K562 (cell line): ENCODE measurements at regions not wholly inside any gene's neighbourhood (a gene's known extent, or its start where the extent isn't known, plus 50 kb on each side); places are given as distances from the start of the nearest gene placed in this dataset.

Source experiments
- BACH1 ChIP-seq: fragments of 200-800 bp; sonication (Bioruptor generic); IDR thresholded peaks from 2 replicates; pipeline ENCODE4 v1.6.1; 2016; ENCODE audit warnings: missing genetic modification characterization, missing compliant biosample characterization
- CCAR2 ChIP-seq: fragments of 200-400 bp; formaldehyde crosslinking; IDR thresholded peaks from 2 replicates; pipeline ENCODE4 v1.6.1; 2017; ENCODE audit warnings: mild to moderate bottlenecking, low read depth, low read length
- CREB3 ChIP-seq: fragments of 450-650 bp; conservative IDR thresholded peaks from 2 replicates; pipeline ENCODE4 v1.6.1; 2016; ENCODE audit warnings: missing genetic modification characterization, low read depth, mild to moderate bottlenecking, missing compliant biosample characterization, moderate library complexity
- ELF2 ChIP-seq: fragments of 250-450 bp; sonication (Bioruptor Pico); IDR thresholded peaks from 2 replicates; pipeline ENCODE4 v1.5.0; 2021; ENCODE audit warnings: mild to moderate bottlenecking
- EP300 ChIP-seq: IDR thresholded peaks from 2 replicates; pipeline ENCODE4 v1.6.1; 2012; ENCODE audit warnings: low read length, improper control_type of control experiment
- FOSL1 ChIP-seq: fragments of 200-800 bp; sonication (Bioruptor generic); conservative IDR thresholded peaks from 2 replicates; pipeline ENCODE4 v1.6.1; 2016; ENCODE audit warnings: missing genetic modification characterization, missing compliant biosample characterization
- MEIS2 ChIP-seq: fragments of 450-650 bp; IDR thresholded peaks from 2 replicates; pipeline ENCODE4 v1.6.1; 2014; ENCODE audit warnings: mild to moderate bottlenecking; ENCODE audit not compliant: partially characterized antibody
- NR2C1 ChIP-seq, 2 experiments: fragments of 450-650 bp; IDR thresholded peaks; 2 replicates each; pipeline ENCODE4 v1.6.1; 2017; ENCODE audit warnings: mild to moderate bottlenecking in 2 of 2, antibody characterized with exemption in 1 of 2, inconsistent platforms in 1 of 2, missing compliant biosample characterization in 1 of 2, missing genetic modification characterization in 1 of 2
- PYGO2 ChIP-seq: fragments of 450-650 bp; IDR thresholded peaks from 2 replicates; pipeline ENCODE4 v1.6.1; 2016; ENCODE audit warnings: mild to moderate bottlenecking, missing genetic modification characterization, moderate library complexity, missing compliant biosample characterization
- TCF3 ChIP-seq: sonication (generic); formaldehyde crosslinking; IDR thresholded peaks from 2 replicates; pipeline ENCODE4 v1.4.0; 2020; ENCODE audit warnings: mild to moderate bottlenecking, missing genetic modification reagents
- ZNF174 ChIP-seq: fragments of 250-450 bp; sonication (Bioruptor Pico); IDR thresholded peaks from 2 replicates; pipeline ENCODE4 v1.4.0; 2020; ENCODE audit warnings: mild to moderate bottlenecking
- ZNF239 ChIP-seq: fragments of 250-450 bp; sonication (Bioruptor Pico); IDR thresholded peaks from 2 replicates; pipeline ENCODE4 v1.4.0; 2020; ENCODE audit warnings: mild to moderate bottlenecking
- ZNF354B ChIP-seq: fragments of 250-450 bp; sonication (Bioruptor Pico); IDR thresholded peaks from 2 replicates; pipeline ENCODE4 v1.4.0; 2020
- ZNF75A ChIP-seq: fragments of 450-650 bp; formaldehyde crosslinking; IDR thresholded peaks from 2 replicates; pipeline ENCODE4 v1.4.0; 2020; ENCODE audit warnings: mild to moderate bottlenecking
- TF ChIP-seq, protein P1 (sequence below): sonication (generic); formaldehyde crosslinking; IDR thresholded peaks from 2 replicates; pipeline ENCODE4 v1.8.0; 2022; ENCODE audit warnings: missing genetic modification reagents, mild to moderate bottlenecking, borderline replicate concordance
- TF ChIP-seq, protein P2 (sequence below): fragments of 450-650 bp; conservative IDR thresholded peaks from 2 replicates; pipeline ENCODE4 v1.6.1; 2016; ENCODE audit warnings: missing genetic modification characterization, low read depth, mild to moderate bottlenecking, control low read depth, missing compliant biosample characterization
- TF ChIP-seq, protein P3 (sequence below): fragments of 200-800 bp; sonication (Bioruptor generic); IDR thresholded peaks from 2 replicates; pipeline ENCODE4 v1.6.1; 2017; ENCODE audit warnings: missing genetic modification characterization, missing compliant biosample characterization
- TF ChIP-seq, protein P4 (sequence below): fragments of 450-650 bp; IDR thresholded peaks from 2 replicates; pipeline ENCODE4 v1.6.1; 2017; ENCODE audit warnings: antibody characterized with exemption

DNA sequence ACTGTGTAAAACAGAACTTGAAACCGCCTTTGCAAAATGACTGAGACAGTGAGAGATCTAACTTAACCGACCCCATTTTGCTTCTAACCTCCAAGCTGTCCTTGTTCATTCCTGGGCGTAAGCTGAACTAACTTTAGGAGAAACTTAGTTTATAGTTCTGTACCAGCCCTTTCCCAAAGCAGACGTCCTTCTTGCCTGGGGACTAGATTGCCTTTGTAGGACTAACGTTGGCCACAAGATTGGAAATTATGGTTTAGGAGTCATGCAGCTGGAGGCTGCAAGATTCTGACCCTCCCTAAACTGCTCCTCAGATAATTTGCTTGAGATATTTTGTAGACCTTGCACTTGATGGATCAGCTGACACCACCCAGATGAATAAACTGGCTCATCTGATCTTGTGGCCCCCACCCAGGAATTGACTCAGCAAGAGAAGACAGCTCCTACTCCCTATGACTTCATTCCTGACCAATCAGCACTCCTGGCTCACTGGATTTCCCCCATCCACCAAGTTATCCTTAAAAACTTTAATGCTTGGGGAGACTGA lies 219.9 kb upstream of the PROK2 start (continued):
- TF ChIP-seq, protein P1, sequence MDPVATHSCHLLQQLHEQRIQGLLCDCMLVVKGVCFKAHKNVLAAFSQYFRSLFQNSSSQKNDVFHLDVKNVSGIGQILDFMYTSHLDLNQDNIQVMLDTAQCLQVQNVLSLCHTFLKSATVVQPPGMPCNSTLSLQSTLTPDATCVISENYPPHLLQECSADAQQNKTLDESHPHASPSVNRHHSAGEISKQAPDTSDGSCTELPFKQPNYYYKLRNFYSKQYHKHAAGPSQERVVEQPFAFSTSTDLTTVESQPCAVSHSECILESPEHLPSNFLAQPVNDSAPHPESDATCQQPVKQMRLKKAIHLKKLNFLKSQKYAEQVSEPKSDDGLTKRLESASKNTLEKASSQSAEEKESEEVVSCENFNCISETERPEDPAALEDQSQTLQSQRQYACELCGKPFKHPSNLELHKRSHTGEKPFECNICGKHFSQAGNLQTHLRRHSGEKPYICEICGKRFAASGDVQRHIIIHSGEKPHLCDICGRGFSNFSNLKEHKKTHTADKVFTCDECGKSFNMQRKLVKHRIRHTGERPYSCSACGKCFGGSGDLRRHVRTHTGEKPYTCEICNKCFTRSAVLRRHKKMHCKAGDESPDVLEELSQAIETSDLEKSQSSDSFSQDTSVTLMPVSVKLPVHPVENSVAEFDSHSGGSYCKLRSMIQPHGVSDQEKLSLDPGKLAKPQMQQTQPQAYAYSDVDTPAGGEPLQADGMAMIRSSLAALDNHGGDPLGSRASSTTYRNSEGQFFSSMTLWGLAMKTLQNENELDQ (CRISPR knock-in tag): no peak
- TF ChIP-seq PYGO2 (tag) (no peak), CREB3 (tag) (peak; percentile 91), FOSL1 (tag) (peak; percentile 72), NR2C1 (IDR thresholded peaks at IDR 0.05) (no peak), NR2C1 (tag; IDR thresholded peaks at IDR 0.05) (peak; percentile 38), ZNF75A (0 out of 2 replicates have a peak, but pooled peaks have one; percentile 14), EP300 (peak; percentile 49; the same call in 1 of the 2 replicates), ZNF239 (CRISPR knock-in tag) (peak; percentile 9; the same call in 1 of the 2 replicates), ZNF354B (CRISPR knock-in tag) (0 out of 2 replicates have a peak, but pooled peaks have one; percentile 34), ELF2 (CRISPR knock-in tag) (peak; percentile 40; the same call in 1 of the 2 replicates), MEIS2 (peak; percentile 44), BACH1 (peak; percentile 57; the same call in 1 of the 2 replicates), TCF3 (CRISPR knock-in tag) (0 out of 2 replicates have a peak, but pooled peaks have one; percentile 32), ZNF174 (CRISPR knock-in tag) (0 out of 2 replicates have a peak, but pooled peaks have one; percentile 29), CCAR2 (no peak)
- TF ChIP-seq, protein P2, sequence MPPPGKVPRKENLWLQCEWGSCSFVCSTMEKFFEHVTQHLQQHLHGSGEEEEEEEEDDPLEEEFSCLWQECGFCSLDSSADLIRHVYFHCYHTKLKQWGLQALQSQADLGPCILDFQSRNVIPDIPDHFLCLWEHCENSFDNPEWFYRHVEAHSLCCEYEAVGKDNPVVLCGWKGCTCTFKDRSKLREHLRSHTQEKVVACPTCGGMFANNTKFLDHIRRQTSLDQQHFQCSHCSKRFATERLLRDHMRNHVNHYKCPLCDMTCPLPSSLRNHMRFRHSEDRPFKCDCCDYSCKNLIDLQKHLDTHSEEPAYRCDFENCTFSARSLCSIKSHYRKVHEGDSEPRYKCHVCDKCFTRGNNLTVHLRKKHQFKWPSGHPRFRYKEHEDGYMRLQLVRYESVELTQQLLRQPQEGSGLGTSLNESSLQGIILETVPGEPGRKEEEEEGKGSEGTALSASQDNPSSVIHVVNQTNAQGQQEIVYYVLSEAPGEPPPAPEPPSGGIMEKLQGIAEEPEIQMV: peak; percentile 61
- TF ChIP-seq, protein P3, sequence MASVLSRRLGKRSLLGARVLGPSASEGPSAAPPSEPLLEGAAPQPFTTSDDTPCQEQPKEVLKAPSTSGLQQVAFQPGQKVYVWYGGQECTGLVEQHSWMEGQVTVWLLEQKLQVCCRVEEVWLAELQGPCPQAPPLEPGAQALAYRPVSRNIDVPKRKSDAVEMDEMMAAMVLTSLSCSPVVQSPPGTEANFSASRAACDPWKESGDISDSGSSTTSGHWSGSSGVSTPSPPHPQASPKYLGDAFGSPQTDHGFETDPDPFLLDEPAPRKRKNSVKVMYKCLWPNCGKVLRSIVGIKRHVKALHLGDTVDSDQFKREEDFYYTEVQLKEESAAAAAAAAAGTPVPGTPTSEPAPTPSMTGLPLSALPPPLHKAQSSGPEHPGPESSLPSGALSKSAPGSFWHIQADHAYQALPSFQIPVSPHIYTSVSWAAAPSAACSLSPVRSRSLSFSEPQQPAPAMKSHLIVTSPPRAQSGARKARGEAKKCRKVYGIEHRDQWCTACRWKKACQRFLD: peak; percentile 60; the same call in 1 of the 2 replicates
- TF ChIP-seq, protein P4, sequence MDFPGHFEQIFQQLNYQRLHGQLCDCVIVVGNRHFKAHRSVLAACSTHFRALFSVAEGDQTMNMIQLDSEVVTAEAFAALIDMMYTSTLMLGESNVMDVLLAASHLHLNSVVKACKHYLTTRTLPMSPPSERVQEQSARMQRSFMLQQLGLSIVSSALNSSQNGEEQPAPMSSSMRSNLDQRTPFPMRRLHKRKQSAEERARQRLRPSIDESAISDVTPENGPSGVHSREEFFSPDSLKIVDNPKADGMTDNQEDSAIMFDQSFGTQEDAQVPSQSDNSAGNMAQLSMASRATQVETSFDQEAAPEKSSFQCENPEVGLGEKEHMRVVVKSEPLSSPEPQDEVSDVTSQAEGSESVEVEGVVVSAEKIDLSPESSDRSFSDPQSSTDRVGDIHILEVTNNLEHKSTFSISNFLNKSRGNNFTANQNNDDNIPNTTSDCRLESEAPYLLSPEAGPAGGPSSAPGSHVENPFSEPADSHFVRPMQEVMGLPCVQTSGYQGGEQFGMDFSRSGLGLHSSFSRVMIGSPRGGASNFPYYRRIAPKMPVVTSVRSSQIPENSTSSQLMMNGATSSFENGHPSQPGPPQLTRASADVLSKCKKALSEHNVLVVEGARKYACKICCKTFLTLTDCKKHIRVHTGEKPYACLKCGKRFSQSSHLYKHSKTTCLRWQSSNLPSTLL: peak; percentile 76
